ENCODE measurements at regions not wholly inside any gene's neighbourhood (a gene's known extent, or its start where the extent isn't known, plus 50 kb on each side); places are given as distances from the start of the nearest gene placed in this dataset.

GRCh38 chr16:59440502-59440901, 706.4 kb upstream of the GOT2 start:
- H3K4me1 ChIP-seq = no peaks in the 10 kb centered on the region
- no peak overlapping the region for H3K4me3 ChIP-seq
- H3K9me3 ChIP-seq = no peaks in the 10 kb centered on the region
- no peak overlapping the region for H3K27ac ChIP-seq
- DNase-seq = no peak
- H3K27me3 ChIP-seq = no peaks in the 10 kb centered on the region
- 67 to 80% (median 73%) methylated on average over 2 of the region's 2 CpGs for WGBS, 5 donors
- no peaks in the 10 kb centered on the region for H3K36me3 ChIP-seq
- intact Hi-C loops (cut with DNase I; ENCODE audit: low total_unique reads) = no loop called here
- TF ChIP-seq POLR2A (IDR thresholded peaks at IDR 0.05) = no peak
- TF ChIP-seq EP300 (IDR thresholded peaks at IDR 0.05) = no peak
- no peak for TF ChIP-seq POLR2AphosphoS5 (IDR thresholded peaks at IDR 0.05)
- no peak for TF ChIP-seq CTCF (IDR thresholded peaks at IDR 0.05)

GRCh38 chr16:59432896-59433295, 698.8 kb upstream of the GOT2 start:
- intact Hi-C loops (cut with DNase I; ENCODE audit: low total_unique reads) = no loop called here
- TF ChIP-seq POLR2AphosphoS5 (IDR thresholded peaks at IDR 0.05) (no peak), CTCF (IDR thresholded peaks at IDR 0.05) (no peak), POLR2A (IDR thresholded peaks at IDR 0.05) (no peak), EP300 (IDR thresholded peaks at IDR 0.05) (no peak)
- Histone ChIP-seq H3K9me3 (no peaks in the 10 kb centered on the region), H3K4me1 (no peaks in the 10 kb centered on the region), H3K27me3 (no peaks in the 10 kb centered on the region), H3K4me3 (no peak overlapping the region), H3K36me3 (no peaks in the 10 kb centered on the region), H3K27ac (no peak overlapping the region)
- DNase-seq = peak in 1 of 2 donors; percentile 21
- 34 to 42% (median 36%) methylated on average over 3 of the region's 3 CpGs for WGBS, 5 donors

GRCh38 chr16:59432276-59432675, 698.2 kb upstream of the GOT2 start:
- Histone ChIP-seq H3K9me3 (no peaks in the 10 kb centered on the region), H3K27me3 (no peaks in the 10 kb centered on the region), H3K4me1 (no peaks in the 10 kb centered on the region), H3K4me3 (no peak overlapping the region), H3K36me3 (no peaks in the 10 kb centered on the region), H3K27ac (no peak overlapping the region)
- TF ChIP-seq CTCF (IDR thresholded peaks at IDR 0.05) = no peak
- WGBS, 5 donors = 52 to 74% (median 69%) methylated on average over 1 of the region's 1 CpG
- DNase-seq = no peak
- intact Hi-C loops (cut with DNase I; ENCODE audit: low total_unique reads) = no loop called here

GRCh38 chr16:59424714-59425273, 690.7 kb upstream of the GOT2 start:
- no peaks in the 10 kb centered on the region for H3K27me3 ChIP-seq
- TF ChIP-seq POLR2AphosphoS5 (IDR thresholded peaks at IDR 0.05) (no peak), CTCF (IDR thresholded peaks at IDR 0.05) (no peak), EP300 (IDR thresholded peaks at IDR 0.05) (no peak), POLR2A (IDR thresholded peaks at IDR 0.05) (no peak)
- 34 to 44% (median 39%) methylated on average over 2 of the region's 2 CpGs for WGBS, 5 donors
- H3K4me3 ChIP-seq = no peak overlapping the region
- no peaks in the 10 kb centered on the region for H3K9me3 ChIP-seq
- no peak for DNase-seq
- H3K36me3 ChIP-seq = no peaks in the 10 kb centered on the region
- intact Hi-C loops (cut with DNase I; ENCODE audit: low total_unique reads) = no loop called here
- H3K4me1 ChIP-seq = no peaks in the 10 kb centered on the region
- no peak overlapping the region for H3K27ac ChIP-seq

All from stomach (tissue), 8 donors.